Fibroblast of villous mesenchyme (primary cell): ENCODE measurements at regions not wholly inside any gene's neighbourhood (a gene's known extent, or its start where the extent isn't known, plus 50 kb on each side); places are given as distances from the start of the nearest gene placed in this dataset.

Experiments used
- DNase-seq: peaks from one replicate; pipeline ENCODE4 v3.0.0-alpha.2; 2010; ENCODE audit warnings: low read depth
- H3K4me3 ChIP-seq: 2 replicates; pipeline ENCODE4 v1.5.1; 2011; ENCODE audit warnings: low read depth, mild to moderate bottlenecking, low read length
- TF ChIP-seq, protein P1 (sequence below): IDR thresholded peaks from 2 replicates; pipeline ENCODE4 v1.5.1; 2012; ENCODE audit warnings: low read depth, mild to moderate bottlenecking, low read length; ENCODE audit not compliant: insufficient read depth

DNA sequence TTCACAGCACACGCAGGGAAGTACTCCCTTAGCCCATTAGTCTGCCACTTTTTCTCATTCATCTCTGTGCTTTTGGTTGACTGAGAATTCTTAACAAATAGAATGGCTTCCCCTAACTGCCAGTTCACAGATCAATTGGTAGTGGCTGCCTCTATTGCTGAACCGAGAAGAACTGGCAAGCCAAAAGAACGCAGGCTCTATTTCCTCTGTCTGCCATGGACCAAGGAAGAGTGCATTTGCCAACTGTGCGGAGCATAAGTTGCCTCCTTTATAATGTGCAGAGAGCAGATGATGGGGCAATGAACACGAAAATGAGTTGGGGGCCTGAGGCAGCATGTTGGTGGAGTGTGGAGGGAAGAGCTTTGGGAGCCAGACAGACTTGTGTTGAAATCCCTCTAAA, 483.1 kb upstream of the CAMK1G start:
- TF ChIP-seq, protein P1, sequence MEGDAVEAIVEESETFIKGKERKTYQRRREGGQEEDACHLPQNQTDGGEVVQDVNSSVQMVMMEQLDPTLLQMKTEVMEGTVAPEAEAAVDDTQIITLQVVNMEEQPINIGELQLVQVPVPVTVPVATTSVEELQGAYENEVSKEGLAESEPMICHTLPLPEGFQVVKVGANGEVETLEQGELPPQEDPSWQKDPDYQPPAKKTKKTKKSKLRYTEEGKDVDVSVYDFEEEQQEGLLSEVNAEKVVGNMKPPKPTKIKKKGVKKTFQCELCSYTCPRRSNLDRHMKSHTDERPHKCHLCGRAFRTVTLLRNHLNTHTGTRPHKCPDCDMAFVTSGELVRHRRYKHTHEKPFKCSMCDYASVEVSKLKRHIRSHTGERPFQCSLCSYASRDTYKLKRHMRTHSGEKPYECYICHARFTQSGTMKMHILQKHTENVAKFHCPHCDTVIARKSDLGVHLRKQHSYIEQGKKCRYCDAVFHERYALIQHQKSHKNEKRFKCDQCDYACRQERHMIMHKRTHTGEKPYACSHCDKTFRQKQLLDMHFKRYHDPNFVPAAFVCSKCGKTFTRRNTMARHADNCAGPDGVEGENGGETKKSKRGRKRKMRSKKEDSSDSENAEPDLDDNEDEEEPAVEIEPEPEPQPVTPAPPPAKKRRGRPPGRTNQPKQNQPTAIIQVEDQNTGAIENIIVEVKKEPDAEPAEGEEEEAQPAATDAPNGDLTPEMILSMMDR: no peak
- no peak overlapping the region for H3K4me3 ChIP-seq
- DNase-seq: no peak

DNA sequence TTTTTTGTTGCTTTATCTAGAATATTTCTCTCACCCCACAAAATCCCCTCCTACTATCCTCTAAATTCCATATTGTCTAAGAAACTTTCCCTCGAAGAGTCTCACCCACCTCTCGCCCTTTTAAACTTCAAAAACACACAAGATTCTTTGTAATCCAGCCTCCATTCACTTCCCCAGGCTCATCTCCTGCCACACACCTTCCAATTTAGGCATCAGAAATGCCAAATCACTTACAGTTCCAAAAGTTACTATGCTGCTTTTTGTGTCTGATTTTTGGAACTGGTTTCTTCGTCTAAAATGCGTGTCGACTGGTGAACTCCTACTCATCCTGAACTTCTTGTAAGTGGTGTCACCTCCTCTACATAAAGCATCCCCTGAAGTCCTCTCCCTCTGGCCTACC, 482.4 kb upstream of the CAMK1G start:
- TF ChIP-seq, protein P1: no peak
- H3K4me3 ChIP-seq: no peak overlapping the region
- DNase-seq: no peak

DNA sequence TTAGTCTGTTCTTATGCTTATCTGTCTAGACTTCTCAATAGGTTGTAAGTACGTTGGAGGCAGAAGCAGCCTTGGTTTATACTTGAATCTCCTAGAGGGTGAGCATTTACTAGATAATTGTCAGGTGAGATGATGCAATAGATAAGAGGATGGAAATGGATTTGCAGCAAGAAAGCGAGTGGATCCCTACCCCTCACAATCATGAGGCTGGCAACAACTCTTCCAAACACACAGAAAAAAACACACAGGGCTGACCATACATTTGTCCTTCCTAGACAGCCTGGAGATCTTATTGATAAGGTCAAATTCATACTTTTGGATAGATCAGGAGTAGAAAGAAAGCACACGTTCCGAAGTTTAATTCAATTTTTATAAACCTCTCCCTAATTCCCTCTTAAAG, 481.4 kb upstream of the CAMK1G start:
- H3K4me3 ChIP-seq: no peak overlapping the region
- TF ChIP-seq, protein P1: no peak
- DNase-seq: no peak

DNA sequence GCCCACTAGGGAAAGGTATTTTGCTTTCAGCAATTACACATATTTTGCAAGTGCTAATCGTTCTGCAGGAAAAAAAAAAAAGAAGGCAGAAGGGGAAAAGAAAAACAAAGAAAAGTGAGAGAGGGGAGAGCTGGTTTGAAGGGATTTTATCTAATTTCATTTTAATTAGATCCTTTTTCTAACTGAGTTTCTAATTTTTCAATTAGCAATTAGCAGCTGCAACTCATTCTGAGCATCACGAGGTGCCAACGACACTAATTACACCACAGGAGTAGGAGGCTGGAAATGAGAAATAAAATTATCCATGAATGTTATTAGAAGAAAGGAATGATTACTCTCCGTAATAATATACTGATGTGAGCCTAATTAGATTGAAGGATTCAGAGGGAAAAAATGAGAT, 481.0 kb upstream of the CAMK1G start:
- no peak for DNase-seq
- no peak overlapping the region for H3K4me3 ChIP-seq
- TF ChIP-seq, protein P1: no peak

DNA sequence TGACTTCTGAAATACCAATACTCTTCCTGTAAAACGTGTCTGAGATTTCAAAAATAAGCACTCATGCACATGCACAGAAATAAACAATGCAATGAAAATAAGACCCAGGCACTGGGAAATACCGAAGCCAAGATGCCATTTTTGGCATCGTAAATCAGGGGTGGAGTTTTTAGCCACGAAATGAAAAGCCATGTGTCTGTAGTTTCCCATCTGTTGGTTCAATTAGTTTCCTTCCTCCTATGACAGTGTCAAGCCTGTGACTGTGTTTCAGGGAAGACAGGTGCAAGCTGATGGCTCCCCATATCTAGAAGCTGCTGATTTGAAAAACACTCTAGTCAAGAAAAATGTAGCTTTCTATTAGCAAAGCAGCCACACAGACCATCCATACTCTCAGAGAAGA, 480.4 kb upstream of the CAMK1G start:
- TF ChIP-seq, protein P1: no peak
- DNase-seq: no peak
- H3K4me3 ChIP-seq: no peak overlapping the region

DNA sequence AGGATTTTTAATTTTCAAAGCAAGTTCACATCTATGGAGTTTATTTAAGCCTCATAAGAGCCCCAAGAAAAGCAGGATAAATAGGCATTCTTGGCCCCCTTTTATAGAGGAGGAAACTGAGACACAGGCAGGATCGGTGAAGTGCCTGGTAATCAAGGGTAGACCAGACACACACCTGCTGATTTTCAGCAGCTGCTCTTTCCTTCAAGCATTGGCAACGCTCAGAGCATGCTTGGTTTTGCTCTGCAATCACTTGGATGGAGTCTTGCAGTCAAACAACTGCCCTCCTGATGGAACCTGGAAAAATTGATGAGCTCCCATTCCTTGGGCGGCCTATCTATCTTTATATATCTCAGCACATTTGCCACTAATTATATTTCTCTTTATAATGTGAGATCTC, 478.9 kb upstream of the CAMK1G start:
- DNase-seq: no peak
- H3K4me3 ChIP-seq: no peak overlapping the region
- TF ChIP-seq, protein P1: no peak

DNA sequence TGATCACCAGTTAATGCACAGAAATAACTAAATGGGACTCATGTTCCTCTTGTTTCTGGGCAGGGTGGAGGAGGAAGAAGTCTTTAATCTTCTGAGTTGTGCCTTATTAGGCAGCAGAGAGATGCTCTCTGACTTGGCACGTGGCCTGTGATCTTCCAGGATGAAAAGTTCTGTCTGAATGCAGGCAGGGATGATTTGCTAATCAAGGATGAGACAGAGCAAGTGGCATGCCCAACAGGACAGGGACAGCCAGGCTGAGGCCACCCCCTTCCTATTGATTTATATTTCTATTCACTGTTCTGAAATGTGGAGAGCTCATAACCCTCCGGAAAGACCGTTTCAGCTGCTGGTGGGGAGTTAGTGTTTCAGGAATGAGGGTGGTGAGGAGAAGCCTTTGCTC, 477.8 kb upstream of the CAMK1G start:
- no peak for DNase-seq
- TF ChIP-seq, protein P1: no peak
- no peak overlapping the region for H3K4me3 ChIP-seq
